ENCODE measurements at regions not wholly inside any gene's neighbourhood (a gene's known extent, or its start where the extent isn't known, plus 50 kb on each side); places are given as distances from the start of the nearest gene placed in this dataset.

DNA sequence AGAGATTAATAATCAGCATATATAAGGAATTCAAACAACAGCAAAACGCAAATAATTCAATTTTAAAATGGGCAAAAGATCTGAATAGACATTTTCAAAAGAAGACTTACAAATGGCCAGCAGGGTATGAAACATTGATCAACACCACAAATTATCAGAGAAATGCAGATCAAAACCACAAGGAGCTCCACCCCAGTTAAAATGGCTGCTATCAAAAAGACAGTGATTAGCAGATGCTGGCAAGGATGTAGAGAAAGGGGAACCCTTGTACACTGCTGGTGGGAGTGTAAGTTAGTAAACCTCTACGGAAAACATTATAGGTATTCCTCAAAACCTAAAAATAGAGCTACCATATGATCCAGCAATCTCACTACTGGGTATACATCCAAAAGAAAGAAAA, 128.0 kb upstream of the CACUL1 start:
- TF ChIP-seq POLR2A (IDR thresholded peaks at IDR 0.05) (no peak), POLR2AphosphoS5 (IDR thresholded peaks at IDR 0.05) (no peak), EP300 (IDR thresholded peaks at IDR 0.05) (no peak)
- TF ChIP-seq, protein P1, sequence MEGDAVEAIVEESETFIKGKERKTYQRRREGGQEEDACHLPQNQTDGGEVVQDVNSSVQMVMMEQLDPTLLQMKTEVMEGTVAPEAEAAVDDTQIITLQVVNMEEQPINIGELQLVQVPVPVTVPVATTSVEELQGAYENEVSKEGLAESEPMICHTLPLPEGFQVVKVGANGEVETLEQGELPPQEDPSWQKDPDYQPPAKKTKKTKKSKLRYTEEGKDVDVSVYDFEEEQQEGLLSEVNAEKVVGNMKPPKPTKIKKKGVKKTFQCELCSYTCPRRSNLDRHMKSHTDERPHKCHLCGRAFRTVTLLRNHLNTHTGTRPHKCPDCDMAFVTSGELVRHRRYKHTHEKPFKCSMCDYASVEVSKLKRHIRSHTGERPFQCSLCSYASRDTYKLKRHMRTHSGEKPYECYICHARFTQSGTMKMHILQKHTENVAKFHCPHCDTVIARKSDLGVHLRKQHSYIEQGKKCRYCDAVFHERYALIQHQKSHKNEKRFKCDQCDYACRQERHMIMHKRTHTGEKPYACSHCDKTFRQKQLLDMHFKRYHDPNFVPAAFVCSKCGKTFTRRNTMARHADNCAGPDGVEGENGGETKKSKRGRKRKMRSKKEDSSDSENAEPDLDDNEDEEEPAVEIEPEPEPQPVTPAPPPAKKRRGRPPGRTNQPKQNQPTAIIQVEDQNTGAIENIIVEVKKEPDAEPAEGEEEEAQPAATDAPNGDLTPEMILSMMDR (IDR thresholded peaks at IDR 0.05), result no peak

Data from gastroesophageal sphincter (tissue), 3 donors.